ENCODE measurements at regions not wholly inside any gene's neighbourhood (a gene's known extent, or its start where the extent isn't known, plus 50 kb on each side); places are given as distances from the start of the nearest gene placed in this dataset.
"Not testable (repeated sequence)": the region's sequence is repeated elsewhere in the genome, so short reads cannot be mapped to it uniquely, and the experiment has no call there.

- no TSS peak for BruUV-seq (replicated peaks)
- POLR2A ChIA-PET: no interaction called here
- Histone ChIP-seq H3K4me2 (ENCODE audit: control insufficient read depth, insufficient read depth) (no peak overlapping the region), H3K4me1 (ENCODE audit: control insufficient read depth, insufficient read depth, low read length) (no peaks in the 10 kb centered on the region), H3K79me2 (ENCODE audit: control insufficient read depth, insufficient read depth, low read length) (no peaks in the 10 kb centered on the region), H2AFZ (ENCODE audit: control insufficient read depth, low read depth, low read length) (no peak overlapping the region), H3K4me3 (no peak overlapping the region), H3K36me3 (ENCODE audit: control insufficient read depth in 2 of 2, insufficient read depth in 2 of 2, low read length in 1 of 2) (no peaks in the 10 kb centered on the region), H4K20me1 (ENCODE audit: control insufficient read depth, insufficient read depth) (no peaks in the 10 kb centered on the region), H3K27ac (ENCODE audit: control insufficient read depth, insufficient read depth) (no peak overlapping the region), H3K9ac (ENCODE audit: control insufficient read depth, insufficient read depth, low read length) (no peak overlapping the region), H3K27me3 (replicated peaks in 1 of 2; ENCODE audit: control insufficient read depth in 2 of 2, insufficient read depth in 2 of 2, low read length in 1 of 2) (no peaks in the 10 kb centered on the region), H3K9me3 (replicated peaks; ENCODE audit: control insufficient read depth, insufficient read depth, low read length) (no peaks in the 10 kb centered on the region)
- DNase-seq (ENCODE audit: low read depth, low spot score) (no peak), FAIRE-seq (peak; percentile 82), ATAC-seq (peak; percentile 68)
- RAD21 ChIA-PET (ENCODE audit: unreplicated experiment): interaction anchor here (0.6 to 1.1 kb wide), 4 partner anchors 411 to 1334 kb away, joined by 3 to 5 read pairs (median 4); no protein-coding TSS in a partner anchor
- WGBS (ENCODE audit: insufficient coverage, insufficient replicate concordance, low lambda C conversion rate, missing lambda C conversion rate): 11% methylated on average over 5 of the region's 5 CpGs
- TF ChIP-seq SMC3 (IDR thresholded peaks at IDR 0.05; ENCODE audit: borderline replicate concordance, low read length) (peak; percentile 67; the same call in 1 of the 2 replicates), RAD21 (IDR thresholded peaks at IDR 0.05; ENCODE audit: insufficient read depth, low read depth, low read length) (peak; percentile 78), CTCF (IDR thresholded peaks at IDR 0.05 in 2 of 3, conservative IDR thresholded peaks at IDR 0.05 in 1 of 3; ENCODE audit: control insufficient read depth in 2 of 3, extremely low read depth in 1 of 3, insufficient read depth in 1 of 3, low read depth in 3 of 3, low read length in 3 of 3) (peak; percentile 52 to 60 (median 57); a peak in 5 of 6 replicates), ZBTB40 (IDR thresholded peaks at IDR 0.05; ENCODE audit: borderline replicate concordance) (no peak), HDGF (IDR thresholded peaks at IDR 0.05) (no peak)
- intact Hi-C loops (cut with micrococcal nuclease; ENCODE audit: unreplicated experiment): loop anchor here (2.0 to 5.0 kb wide), 2 partner anchors 338 to 399 kb away; no protein-coding TSS in a partner anchor
- in situ Hi-C loops (cut with MboI): loop anchor here (25.0 kb wide), 1 partner anchor 1694 kb away; no protein-coding TSS in a partner anchor
- CTCF ChIA-PET: interaction anchor here (0.5 to 2.2 kb wide), 13 partner anchors 11 to 1818 kb away, joined by 3 to 17 read pairs (median 3); no protein-coding TSS in a partner anchor
- SMC1A ChIA-PET (ENCODE audit: uncharacterized antibody, unreplicated experiment): interaction anchor here (1.1 to 1.4 kb wide), 3 partner anchors 265 to 1692 kb away, joined by 3 to 4 read pairs (median 3); no protein-coding TSS in a partner anchor
Observed at GRCh38 chr10:9342885-9343570, 1288.5 kb downstream of the GATA3 start.

- not testable (repeated sequence) for H3K4me2 ChIP-seq (ENCODE audit: control insufficient read depth, insufficient read depth); BruUV-seq (replicated peaks)
Observed at GRCh38 chr10:9347933-9348332, 1293.4 kb downstream of the GATA3 start.

More at GRCh38 chr10:9347933-9348332, 1293.4 kb downstream of the GATA3 start:
- POLR2A ChIA-PET; H3K27ac ChIP-seq (ENCODE audit: control insufficient read depth, insufficient read depth); H2AFZ ChIP-seq (ENCODE audit: control insufficient read depth, low read depth, low read length); SMC1A ChIA-PET (ENCODE audit: uncharacterized antibody, unreplicated experiment); FAIRE-seq; H3K9me3 ChIP-seq (replicated peaks; ENCODE audit: control insufficient read depth, insufficient read depth, low read length); DNase-seq (ENCODE audit: low read depth, low spot score); H3K9ac ChIP-seq (ENCODE audit: control insufficient read depth, insufficient read depth, low read length); H3K79me2 ChIP-seq (ENCODE audit: control insufficient read depth, insufficient read depth, low read length); intact Hi-C loops (cut with micrococcal nuclease; ENCODE audit: unreplicated experiment); H3K4me1 ChIP-seq (ENCODE audit: control insufficient read depth, insufficient read depth, low read length); H3K4me3 ChIP-seq; H3K27me3 ChIP-seq (replicated peaks in 1 of 2; ENCODE audit: control insufficient read depth in 2 of 2, insufficient read depth in 2 of 2, low read length in 1 of 2); RAD21 ChIA-PET (ENCODE audit: unreplicated experiment); ATAC-seq; H4K20me1 ChIP-seq (ENCODE audit: control insufficient read depth, insufficient read depth); H3K36me3 ChIP-seq (ENCODE audit: control insufficient read depth in 2 of 2, insufficient read depth in 2 of 2, low read length in 1 of 2): not testable (repeated sequence)
- 2% methylated on average over 3 of the region's 3 CpGs for WGBS (ENCODE audit: insufficient coverage, insufficient replicate concordance, low lambda C conversion rate, missing lambda C conversion rate)
- CTCF ChIA-PET: interaction anchor here (0.7 to 1.5 kb wide), 2 partner anchors 16 to 486 kb away, joined by 3 to 7 read pairs; no protein-coding TSS in a partner anchor
- in situ Hi-C loops (cut with MboI): loop anchor here (25.0 kb wide), 1 partner anchor 1689 kb away; no protein-coding TSS in a partner anchor
